Esophagus squamous epithelium (tissue), 5 donors: ENCODE measurements at regions not wholly inside any gene's neighbourhood (a gene's known extent, or its start where the extent isn't known, plus 50 kb on each side); places are given as distances from the start of the nearest gene placed in this dataset.

Source experiments
- DNase-seq: peaks from one replicate; lab custom pipeline; 2025; lab: John Stamatoyannopoulos, UW
- H3K27ac ChIP-seq, 4 donors: fragments of 200-600 bp; sonication (generic); one replicate each; pipeline ENCODE4 v1.5.1; 2016 to 2019; ENCODE audit warnings: mild to moderate bottlenecking in 1 of 4
- H3K27me3 ChIP-seq, 4 donors: fragments of 200-600 bp; sonication (generic); 1 replicate in 3 of 4; 2 replicates in 1 of 4; pipeline versions ENCODE4 v1.5.1 to v1.6.0; 2017 to 2021; ENCODE audit warnings: antibody characterized with exemption in 1 of 4
- H3K36me3 ChIP-seq, 3 donors: fragments of 200-600 bp; sonication (generic); one replicate each; pipeline ENCODE4 v1.5.1; 2016 to 2019
- H3K4me1 ChIP-seq, 3 donors: fragments of 200-600 bp; sonication (generic); one replicate each; pipeline ENCODE4 v1.5.1; 2017 to 2019
- H3K4me3 ChIP-seq, 4 donors: fragments of 200-600 bp; sonication (generic); 1 replicate in 3 of 4; 2 replicates in 1 of 4; pipeline ENCODE4 v1.5.1; 2016 to 2019; ENCODE audit warnings: mild to moderate bottlenecking in 2 of 4, moderate library complexity in 1 of 4
- H3K9me3 ChIP-seq, 3 donors: fragments of 200-600 bp; sonication (generic); one replicate each; pipeline ENCODE4 v1.5.1; 2016 to 2019
- CTCF ChIP-seq, 6 experiments: fragments of 450-650 bp in 4 of 6; fragments of 200-600 bp in 2 of 6; sonication (generic) in 2 of 6; IDR thresholded peaks; one replicate each; pipeline ENCODE4 v1.5.1; 2016 to 2019; ENCODE audit warnings: antibody characterized with exemption in 6 of 6, mild to moderate bottlenecking in 4 of 6, moderate library complexity in 4 of 6
- POLR2A ChIP-seq, 4 donors: fragments of 450-650 bp; IDR thresholded peaks; one replicate each; pipeline ENCODE4 v1.6.1; 2017; ENCODE audit warnings: antibody characterized with exemption in 4 of 4, mild to moderate bottlenecking in 4 of 4, moderate library complexity in 3 of 4
- WGBS, 2 donors: methylation state at CpG; one replicate each; pipeline ENCODE4 v1.1.5; 2018; 5-methylcytosine and 5-hydroxymethylcytosine counted together
- intact Hi-C: fragments of 100-400 bp; cut with DNase I; formaldehyde crosslinking; loops from one replicate; pipeline ENCODE4 v1.15.0; 2022
- donor health status: DM: yes; HTN: yes; CAD: no.

DNA sequence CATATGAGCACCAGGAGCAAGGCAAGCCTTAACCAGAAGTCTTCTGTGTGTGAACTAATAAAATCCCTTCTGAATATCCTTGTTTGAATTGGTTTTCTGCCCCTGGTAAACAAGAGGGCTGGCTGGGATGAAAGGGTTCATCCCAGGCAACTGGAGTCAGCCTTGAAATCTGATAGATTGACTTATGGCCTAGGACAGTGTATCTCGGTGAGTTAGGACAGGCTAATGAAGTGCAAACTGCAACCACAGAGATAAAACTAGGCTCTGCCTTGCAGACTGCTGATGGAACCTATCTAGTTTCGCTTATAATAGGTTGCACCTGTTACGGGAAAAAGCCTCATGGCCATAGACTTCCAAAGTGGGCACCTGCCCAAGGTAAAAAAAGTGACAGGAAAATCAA lies 451.9 kb upstream of the NOVA1 start:
- intact Hi-C loops: no loop called here
- Histone ChIP-seq H3K9me3 (no peaks in the 10 kb centered on the region), H3K27ac (no peak overlapping the region), H3K4me1 (no peaks in the 10 kb centered on the region), H3K4me3 (no peak overlapping the region), H3K36me3 (no peaks in the 10 kb centered on the region), H3K27me3 (no peaks in the 10 kb centered on the region)
- WGBS, 2 donors: 63 to 80% methylated on average over 3 of the region's 3 CpGs
- no peak for TF ChIP-seq POLR2A (IDR thresholded peaks at IDR 0.05)
- TF ChIP-seq CTCF (IDR thresholded peaks at IDR 0.05): no peak
- no peak for DNase-seq

- intact Hi-C loops: no loop called here
Observed at GRCh38 chr14:27050208-27050607, 452.4 kb upstream of the NOVA1 start.

GRCh38 chr14:27056586-27056985 lies 458.8 kb upstream of the NOVA1 start:
- 20 to 50% methylated on average over 1 of the region's 1 CpG for WGBS, 2 donors
- H3K36me3 ChIP-seq: no peaks in the 10 kb centered on the region
- H3K9me3 ChIP-seq: no peaks in the 10 kb centered on the region
- no peak overlapping the region for H3K4me3 ChIP-seq
- H3K27me3 ChIP-seq: no peaks in the 10 kb centered on the region
- intact Hi-C loops: no loop called here
- H3K4me1 ChIP-seq: no peaks in the 10 kb centered on the region
- DNase-seq: no peak
- TF ChIP-seq CTCF (IDR thresholded peaks at IDR 0.05): no peak
- TF ChIP-seq POLR2A (IDR thresholded peaks at IDR 0.05): no peak
- H3K27ac ChIP-seq: no peak overlapping the region

More at GRCh38 chr14:27050208-27050607, 452.4 kb upstream of the NOVA1 start:
- no peak overlapping the region for H3K27ac ChIP-seq
- no peak for DNase-seq
- no peaks in the 10 kb centered on the region for H3K4me1 ChIP-seq
- no peaks in the 10 kb centered on the region for H3K27me3 ChIP-seq
- TF ChIP-seq CTCF (IDR thresholded peaks at IDR 0.05): no peak
- TF ChIP-seq POLR2A (IDR thresholded peaks at IDR 0.05): no peak
- no peaks in the 10 kb centered on the region for H3K9me3 ChIP-seq
- H3K36me3 ChIP-seq: no peaks in the 10 kb centered on the region
- no peak overlapping the region for H3K4me3 ChIP-seq

DNA sequence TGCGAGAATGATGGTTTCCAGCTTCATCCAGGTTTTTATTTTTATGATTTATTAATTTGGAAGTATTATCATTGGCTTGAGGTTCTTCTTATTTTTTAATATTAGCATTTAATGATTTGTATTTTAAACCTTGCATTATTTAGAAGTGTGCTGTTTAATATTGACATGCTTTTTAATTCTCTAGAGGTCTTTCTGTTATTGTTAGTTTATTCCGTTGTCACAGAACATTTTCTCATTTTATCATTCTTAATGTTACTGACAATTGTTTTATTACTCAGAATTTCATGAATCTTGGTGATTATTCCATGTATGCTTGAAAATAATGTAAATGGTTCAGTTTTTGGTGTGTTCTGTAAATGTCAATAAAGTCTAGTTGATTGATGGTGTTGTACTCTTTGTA lies 463.5 kb upstream of the NOVA1 start:
- Histone ChIP-seq H3K4me1 (no peaks in the 10 kb centered on the region), H3K27me3 (no peaks in the 10 kb centered on the region), H3K9me3 (no peaks in the 10 kb centered on the region), H3K27ac (no peak overlapping the region), H3K4me3 (no peak overlapping the region), H3K36me3 (no peaks in the 10 kb centered on the region)
- TF ChIP-seq POLR2A (IDR thresholded peaks at IDR 0.05) (no peak), CTCF (IDR thresholded peaks at IDR 0.05) (no peak)
- intact Hi-C loops: no loop called here
- DNase-seq: no peak
- 54 to 72% methylated on average over 2 of the region's 2 CpGs for WGBS, 2 donors

DNA sequence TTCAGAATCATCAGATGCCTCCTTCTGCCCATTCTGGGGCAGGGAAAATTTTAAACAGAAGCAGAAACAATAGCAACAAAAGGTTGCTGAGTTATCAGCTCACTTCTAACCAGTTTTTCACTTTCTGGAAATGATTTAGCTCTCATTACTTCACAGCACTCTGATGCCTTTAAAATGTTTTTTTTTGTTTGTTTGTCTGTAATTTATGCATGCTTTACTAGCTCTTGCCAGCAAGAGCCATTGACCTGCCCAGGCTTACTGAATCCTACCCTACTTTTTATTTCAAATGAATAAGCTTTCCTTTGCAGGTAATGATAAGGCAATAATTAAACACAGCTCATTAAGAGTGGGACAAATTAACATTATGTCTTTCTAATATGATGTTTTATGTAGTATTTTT lies 466.1 kb upstream of the NOVA1 start:
- no peaks in the 10 kb centered on the region for H3K27me3 ChIP-seq
- TF ChIP-seq CTCF (IDR thresholded peaks at IDR 0.05) (no peak), POLR2A (IDR thresholded peaks at IDR 0.05) (no peak)
- H3K27ac ChIP-seq: no peak overlapping the region
- H3K9me3 ChIP-seq: no peaks in the 10 kb centered on the region
- DNase-seq: no peak
- intact Hi-C loops: no loop called here
- H3K4me1 ChIP-seq: no peaks in the 10 kb centered on the region
- H3K36me3 ChIP-seq: no peaks in the 10 kb centered on the region
- no peak overlapping the region for H3K4me3 ChIP-seq
